ENCODE measurements at regions not wholly inside any gene's neighbourhood (a gene's known extent, or its start where the extent isn't known, plus 50 kb on each side); places are given as distances from the start of the nearest gene placed in this dataset.

GRCh38 chr1:5267603-5268235 is 613.3 kb downstream of the AJAP1 start:
- Histone ChIP-seq H3K27ac (ENCODE audit: low read length in 2 of 2) (no peak overlapping the region), H4K20me1 (ENCODE audit: control insufficient read depth, insufficient read depth, low read length, poor library complexity, severe bottlenecking) (no peaks in the 10 kb centered on the region), H3K4me3 (ENCODE audit: control extremely low read depth in 1 of 5, extremely low read depth in 1 of 5, insufficient read depth in 1 of 5, low read depth in 2 of 5, low read length in 4 of 5) (no peak overlapping the region), H3K4me2 (replicated peaks; ENCODE audit: low read depth, low read length, poor library complexity, severe bottlenecking) (no peak overlapping the region), H3K9ac (ENCODE audit: low read length) (no peak overlapping the region), H3K9me3 (ENCODE audit: control extremely low read depth in 1 of 3, control insufficient read depth in 2 of 3, insufficient read depth in 1 of 3, low read length in 2 of 3) (peaks cover 0 to 17% (median 0%) of the 10 kb centered on the region in 3 donors), H3K27me3 (replicated peaks in 1 of 4; ENCODE audit: control extremely low read depth in 1 of 4, control insufficient read depth in 3 of 4, insufficient read depth in 4 of 4, low read length in 3 of 4) (no peaks in the 10 kb centered on the region), H2AFZ (ENCODE audit: insufficient read depth, low read depth, low read length, poor library complexity, severe bottlenecking) (no peak overlapping the region), H3K79me2 (ENCODE audit: control insufficient read depth, insufficient read depth, low read length) (no peaks in the 10 kb centered on the region), H3K36me3 (replicated peaks in 1 of 2; ENCODE audit: control extremely low read depth in 1 of 2, control insufficient read depth in 1 of 2, extremely low read depth in 1 of 2, insufficient read depth in 2 of 2, low read length in 1 of 2) (no peaks in the 10 kb centered on the region), H3K4me1 (ENCODE audit: control insufficient read depth in 2 of 2, insufficient read depth in 2 of 2, low read length in 2 of 2) (no peaks in the 10 kb centered on the region)
- ChIA-PET POLR2A (no interaction called here), CTCF (no interaction called here)
- Mint-ChIP-seq H3K4me3 (no peak overlapping the region), H3K4me1 (no peaks in the 10 kb centered on the region), H3K9me3 (ENCODE audit: insufficient read depth) (peaks cover 12% of the 10 kb centered on the region), H3K27ac (no peak overlapping the region), H3K27me3 (no peaks in the 10 kb centered on the region)
- ATAC-seq (ENCODE audit: low read depth): no peak
- no peak for DNase-seq
- 61% methylated on average over 10 of the region's 14 CpGs for WGBS (ENCODE audit: insufficient coverage)
- intact Hi-C loops (cut with micrococcal nuclease): no loop called here
- TF ChIP-seq EZH2 (IDR thresholded peaks at IDR 0.05; ENCODE audit: borderline replicate concordance, insufficient read depth, low read depth, low read length, poor library complexity, severe bottlenecking) (no peak), CTCF (IDR thresholded peaks at IDR 0.05) (no peak)

- Histone ChIP-seq H3K4me1 (ENCODE audit: control insufficient read depth in 2 of 2, insufficient read depth in 2 of 2, low read length in 2 of 2) (no peaks in the 10 kb centered on the region), H3K36me3 (replicated peaks in 1 of 2; ENCODE audit: control extremely low read depth in 1 of 2, control insufficient read depth in 1 of 2, extremely low read depth in 1 of 2, insufficient read depth in 2 of 2, low read length in 1 of 2) (no peaks in the 10 kb centered on the region), H3K4me3 (ENCODE audit: control extremely low read depth in 1 of 5, extremely low read depth in 1 of 5, insufficient read depth in 1 of 5, low read depth in 2 of 5, low read length in 4 of 5) (no peak overlapping the region), H4K20me1 (ENCODE audit: control insufficient read depth, insufficient read depth, low read length, poor library complexity, severe bottlenecking) (no peaks in the 10 kb centered on the region), H3K27me3 (replicated peaks in 1 of 4; ENCODE audit: control extremely low read depth in 1 of 4, control insufficient read depth in 3 of 4, insufficient read depth in 4 of 4, low read length in 3 of 4) (no peaks in the 10 kb centered on the region), H3K4me2 (replicated peaks; ENCODE audit: low read depth, low read length, poor library complexity, severe bottlenecking) (no peak overlapping the region), H3K9ac (ENCODE audit: low read length) (no peak overlapping the region), H3K27ac (ENCODE audit: low read length in 2 of 2) (no peak overlapping the region), H2AFZ (ENCODE audit: insufficient read depth, low read depth, low read length, poor library complexity, severe bottlenecking) (no peak overlapping the region), H3K79me2 (ENCODE audit: control insufficient read depth, insufficient read depth, low read length) (no peaks in the 10 kb centered on the region), H3K9me3 (ENCODE audit: control extremely low read depth in 1 of 3, control insufficient read depth in 2 of 3, insufficient read depth in 1 of 3, low read length in 2 of 3) (peaks cover 0 to 19% (median 0%) of the 10 kb centered on the region in 3 donors)
- no peak for DNase-seq
- POLR2A ChIA-PET: no interaction called here
- CTCF ChIA-PET: no interaction called here
- H3K4me1 Mint-ChIP-seq: no peaks in the 10 kb centered on the region
- intact Hi-C loops (cut with micrococcal nuclease): no loop called here
- no peaks in the 10 kb centered on the region for H3K27me3 Mint-ChIP-seq
- H3K9me3 Mint-ChIP-seq (ENCODE audit: insufficient read depth): peaks cover 15% of the 10 kb centered on the region
- TF ChIP-seq EZH2 (IDR thresholded peaks at IDR 0.05; ENCODE audit: borderline replicate concordance, insufficient read depth, low read depth, low read length, poor library complexity, severe bottlenecking): no peak
- TF ChIP-seq CTCF (IDR thresholded peaks at IDR 0.05): no peak
- H3K4me3 Mint-ChIP-seq: no peak overlapping the region
- no peak overlapping the region for H3K27ac Mint-ChIP-seq
- no peak for ATAC-seq (ENCODE audit: low read depth)
- WGBS (ENCODE audit: insufficient coverage): 82% methylated on average over 14 of the region's 14 CpGs
Observed at GRCh38 chr1:5265438-5266075, 611.1 kb downstream of the AJAP1 start.
